ENCODE measurements at regions not wholly inside any gene's neighbourhood (a gene's known extent, or its start where the extent isn't known, plus 50 kb on each side); places are given as distances from the start of the nearest gene placed in this dataset.

DNA sequence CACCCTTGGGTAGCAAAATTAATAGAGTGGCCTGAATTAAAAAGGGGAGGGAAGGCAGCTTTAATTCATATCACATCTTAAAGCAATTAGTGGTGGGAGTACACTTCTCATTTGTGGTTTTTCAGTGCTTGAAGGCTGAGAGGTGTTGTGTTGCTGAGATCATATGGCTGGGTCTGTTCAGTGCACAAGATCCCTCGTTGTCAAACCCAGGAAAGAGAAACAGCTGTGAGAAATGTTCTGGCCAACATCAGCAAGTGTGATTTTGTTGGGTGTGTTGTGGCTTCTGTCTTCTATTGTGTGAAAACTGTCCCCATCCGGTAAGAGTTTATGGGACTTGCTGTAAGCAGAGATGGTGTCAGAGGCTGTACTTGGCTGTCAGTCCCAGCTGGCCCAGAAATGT, 197.9 kb upstream of the BMPER start:
- WGBS, 3 donors, result 29 to 30% (median 29%) methylated on average over 2 of the region's 2 CpGs
- no peaks in the 10 kb centered on the region for H3K36me3 ChIP-seq
- no peak overlapping the region for H3K4me3 ChIP-seq
- no peak overlapping the region for H3K27ac ChIP-seq
- intact Hi-C loops (cut with DNase I), result no loop called here
- no peak for DNase-seq
- H3K9me3 ChIP-seq, result no peaks in the 10 kb centered on the region
- H3K27me3 ChIP-seq, result no peaks in the 10 kb centered on the region
- H3K4me1 ChIP-seq (ENCODE audit: insufficient read depth), result no peaks in the 10 kb centered on the region
- TF ChIP-seq EP300 (IDR thresholded peaks at IDR 0.05) (no peak), POLR2A (IDR thresholded peaks at IDR 0.05) (no peak)
- TF ChIP-seq, protein P1, sequence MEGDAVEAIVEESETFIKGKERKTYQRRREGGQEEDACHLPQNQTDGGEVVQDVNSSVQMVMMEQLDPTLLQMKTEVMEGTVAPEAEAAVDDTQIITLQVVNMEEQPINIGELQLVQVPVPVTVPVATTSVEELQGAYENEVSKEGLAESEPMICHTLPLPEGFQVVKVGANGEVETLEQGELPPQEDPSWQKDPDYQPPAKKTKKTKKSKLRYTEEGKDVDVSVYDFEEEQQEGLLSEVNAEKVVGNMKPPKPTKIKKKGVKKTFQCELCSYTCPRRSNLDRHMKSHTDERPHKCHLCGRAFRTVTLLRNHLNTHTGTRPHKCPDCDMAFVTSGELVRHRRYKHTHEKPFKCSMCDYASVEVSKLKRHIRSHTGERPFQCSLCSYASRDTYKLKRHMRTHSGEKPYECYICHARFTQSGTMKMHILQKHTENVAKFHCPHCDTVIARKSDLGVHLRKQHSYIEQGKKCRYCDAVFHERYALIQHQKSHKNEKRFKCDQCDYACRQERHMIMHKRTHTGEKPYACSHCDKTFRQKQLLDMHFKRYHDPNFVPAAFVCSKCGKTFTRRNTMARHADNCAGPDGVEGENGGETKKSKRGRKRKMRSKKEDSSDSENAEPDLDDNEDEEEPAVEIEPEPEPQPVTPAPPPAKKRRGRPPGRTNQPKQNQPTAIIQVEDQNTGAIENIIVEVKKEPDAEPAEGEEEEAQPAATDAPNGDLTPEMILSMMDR (IDR thresholded peaks at IDR 0.05), result no peak

- no peak overlapping the region for H3K27ac ChIP-seq
- intact Hi-C loops (cut with DNase I), result no loop called here
Observed at GRCh38 chr7:33710608-33711007, 194.7 kb upstream of the BMPER start.

DNA sequence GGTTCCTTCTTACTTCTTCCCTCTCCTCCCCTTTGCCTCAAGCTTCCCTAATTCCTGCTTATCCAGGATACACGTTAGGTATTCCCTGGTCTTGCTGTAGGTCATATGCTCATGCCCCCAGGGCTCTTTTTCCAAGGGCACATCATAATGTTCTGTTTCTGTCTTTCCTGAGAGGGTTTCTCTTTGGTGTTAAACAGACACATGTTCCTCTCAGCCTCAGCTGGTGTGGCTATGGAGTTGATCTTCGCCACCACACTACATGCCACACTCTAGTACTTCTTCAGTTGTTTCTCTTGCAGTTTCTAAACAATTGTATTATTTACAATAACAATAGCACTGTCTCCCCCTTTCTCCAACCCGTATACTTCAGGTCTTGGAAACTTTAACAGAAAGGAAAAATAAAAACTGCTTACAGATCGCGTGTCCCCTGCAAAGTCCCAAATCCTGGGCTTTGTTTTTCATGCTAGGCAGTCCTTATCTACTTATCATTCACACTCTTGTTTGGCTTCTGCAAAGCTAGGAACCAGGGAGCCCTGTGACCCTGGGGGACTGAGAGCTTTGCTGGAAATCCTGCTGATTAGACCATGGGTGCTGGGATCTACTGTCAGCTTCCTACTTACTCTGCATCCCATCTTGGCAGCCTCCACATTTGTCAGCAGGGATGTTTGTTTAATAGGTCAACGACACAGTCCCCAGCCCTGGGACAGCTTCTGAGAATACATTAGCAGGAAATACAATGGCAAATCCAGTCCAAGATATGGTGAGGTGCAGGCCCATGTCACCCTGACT, 193.9 kb upstream of the BMPER start:
- TF ChIP-seq POLR2A (IDR thresholded peaks at IDR 0.05) (no peak), EP300 (IDR thresholded peaks at IDR 0.05) (no peak)
- TF ChIP-seq, protein P1 (IDR thresholded peaks at IDR 0.05), result no peak
- WGBS, 3 donors, result 32 to 57% (median 47%) methylated on average over 6 of the region's 6 CpGs
- no peaks in the 10 kb centered on the region for H3K27me3 ChIP-seq

More at GRCh38 chr7:33710608-33711007, 194.7 kb upstream of the BMPER start:
- Histone ChIP-seq H3K27me3 (no peaks in the 10 kb centered on the region), H3K9me3 (no peaks in the 10 kb centered on the region), H3K4me3 (no peak overlapping the region), H3K36me3 (no peaks in the 10 kb centered on the region), H3K4me1 (ENCODE audit: insufficient read depth) (no peaks in the 10 kb centered on the region)
- DNase-seq, result no peak
- TF ChIP-seq EP300 (IDR thresholded peaks at IDR 0.05) (no peak), POLR2A (IDR thresholded peaks at IDR 0.05) (no peak)
- TF ChIP-seq, protein P1 (IDR thresholded peaks at IDR 0.05), result no peak

DNA sequence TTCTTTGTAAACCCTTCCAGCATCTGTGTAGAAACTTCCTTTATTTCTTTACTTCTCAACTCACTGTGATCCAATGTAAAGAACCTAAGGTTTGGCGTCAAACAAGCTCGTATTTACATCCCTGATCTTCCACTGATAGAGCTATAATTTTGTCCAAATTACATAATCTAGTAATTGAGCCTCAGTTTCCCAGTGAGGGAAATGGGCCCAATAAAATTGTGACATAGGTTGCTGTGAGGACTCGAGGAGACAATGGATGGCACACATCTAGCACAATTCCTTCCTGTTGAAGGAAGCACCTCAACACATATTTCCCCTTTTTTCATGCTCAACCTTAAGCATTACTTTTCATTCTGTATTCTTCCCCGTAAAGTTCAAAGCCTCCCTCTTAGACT, 193.3 kb upstream of the BMPER start:
- no peak for TF ChIP-seq EP300 (IDR thresholded peaks at IDR 0.05)
- TF ChIP-seq, protein P1 (IDR thresholded peaks at IDR 0.05), result no peak
- TF ChIP-seq POLR2A (IDR thresholded peaks at IDR 0.05), result no peak
- Histone ChIP-seq H3K4me3 (no peak overlapping the region), H3K4me1 (ENCODE audit: insufficient read depth) (no peaks in the 10 kb centered on the region), H3K27ac (no peak overlapping the region), H3K9me3 (no peaks in the 10 kb centered on the region), H3K27me3 (no peaks in the 10 kb centered on the region), H3K36me3 (no peaks in the 10 kb centered on the region)
- 92 to 97% (median 94%) methylated on average over 4 of the region's 4 CpGs for WGBS, 3 donors
- intact Hi-C loops (cut with DNase I), result no loop called here
- no peak for DNase-seq

More for the DNA sequence above, 193.9 kb upstream of the BMPER start:
- intact Hi-C loops (cut with DNase I), result no loop called here
- DNase-seq, result no peak
- Histone ChIP-seq H3K9me3 (no peaks in the 10 kb centered on the region), H3K4me1 (ENCODE audit: insufficient read depth) (no peaks in the 10 kb centered on the region), H3K36me3 (no peaks in the 10 kb centered on the region), H3K4me3 (no peak overlapping the region), H3K27ac (no peak overlapping the region)
